IMR-90 (cell line): ENCODE measurements at regions not wholly inside any gene's neighbourhood (a gene's known extent, or its start where the extent isn't known, plus 50 kb on each side); places are given as distances from the start of the nearest gene placed in this dataset.

Source experiments
- ATAC-seq: fragments of 200-7000 bp; cut with Tn5 transposase; 2 replicates; pipeline ENCODE4 v1.9.1; 2020; ENCODE audit warnings: low read depth, mild to moderate bottlenecking, moderate library complexity
- BruUV-seq: library from RNA; stranded (reverse); fragments of 400-500 nt; replicated peaks from 2 replicates; lab custom pipeline; 2021; lab: Mats Ljungman, UMichigan
- CTCF ChIA-PET: fragments of 300-600 bp; formaldehyde crosslinking; extraction: SDS; loops from one replicate; lab custom pipeline; 2021; ENCODE audit warnings: antibody characterized with exemption; lab: Yijun Ruan, JAX
- POLR2A ChIA-PET: fragments of 300-600 bp; sonication (Branson Sonifier 250); formaldehyde crosslinking; loops from one replicate; lab custom pipeline; 2022; ENCODE audit warnings: antibody characterized with exemption; ENCODE audit not compliant: unreplicated experiment; lab: Charles Lee
- DNase-seq: peaks from one replicate; pipeline ENCODE4 v3.0.0; 2013
- H2AFZ ChIP-seq: replicated peaks from 2 replicates; pipeline ENCODE3; 2013; ENCODE audit warnings: low read length, mild to moderate bottlenecking; ENCODE audit not compliant: poor library complexity
- H2AK5ac ChIP-seq: 2 replicates; pipeline ENCODE4 v1.6.1; 2013; ENCODE audit warnings: low read depth, low read length, inconsistent platforms
- H2AK9ac ChIP-seq: replicated peaks from 2 replicates; pipeline ENCODE3; 2013; ENCODE audit warnings: mild to moderate bottlenecking, low read depth, low read length, moderate library complexity; ENCODE audit not compliant: poor library complexity
- H2BK120ac ChIP-seq: 2 replicates; pipeline ENCODE4 v1.6.1; 2013; ENCODE audit warnings: low read depth, low read length, inconsistent platforms
- H2BK15ac ChIP-seq: 3 replicates; pipeline ENCODE4 v1.6.1; 2013; ENCODE audit warnings: low read depth, low read length, inconsistent platforms
- H2BK20ac ChIP-seq: 2 replicates; pipeline ENCODE4 v1.6.1; 2013; ENCODE audit warnings: low read depth, mild to moderate bottlenecking, inconsistent platforms, low read length, moderate library complexity
- H2BK5ac ChIP-seq: 2 replicates; pipeline ENCODE4 v1.6.1; 2013; ENCODE audit warnings: mild to moderate bottlenecking, low read depth, low read length, inconsistent platforms; ENCODE audit not compliant: poor library complexity, severe bottlenecking
- H3K14ac ChIP-seq: replicated peaks from 2 replicates; pipeline ENCODE4 v1.6.1; 2013; ENCODE audit warnings: low read depth, low read length, inconsistent platforms
- H3K18ac ChIP-seq: 2 replicates; pipeline ENCODE4 v1.6.1; 2013; ENCODE audit warnings: low read depth, low read length, control low read depth
- H3K23ac ChIP-seq: 2 replicates; pipeline ENCODE4 v1.6.1; 2013; ENCODE audit warnings: low read depth, low read length, inconsistent platforms
- H3K27ac ChIP-seq: 2 replicates; pipeline ENCODE4 v1.5.1; 2013; ENCODE audit warnings: mild to moderate bottlenecking, control low read depth, low read length; ENCODE audit not compliant: insufficient read depth
- H3K27me3 ChIP-seq: 2 replicates; pipeline ENCODE4 v1.6.1; 2013; ENCODE audit warnings: low read length; ENCODE audit not compliant: control insufficient read depth, insufficient read depth
- H3K36me3 ChIP-seq: 2 replicates; pipeline ENCODE4 v1.6.1; 2013; ENCODE audit warnings: low read length, mixed read lengths; ENCODE audit not compliant: control insufficient read depth, insufficient read depth
- H3K4ac ChIP-seq: 2 replicates; pipeline ENCODE4 v1.6.1; 2013; ENCODE audit warnings: low read depth, low read length, inconsistent platforms
- H3K4me1 ChIP-seq: 2 replicates; pipeline ENCODE4 v1.6.1; 2013; ENCODE audit warnings: low read length, mixed read lengths; ENCODE audit not compliant: control insufficient read depth, insufficient read depth
- H3K4me2 ChIP-seq: 2 replicates; pipeline ENCODE4 v1.6.1; 2013; ENCODE audit warnings: low read depth, mild to moderate bottlenecking, control low read depth, low read length, moderate library complexity
- H3K4me3 ChIP-seq: 2 replicates; pipeline ENCODE4 v1.5.1; 2013; ENCODE audit warnings: low read depth, mild to moderate bottlenecking, control low read depth, low read length, moderate library complexity; ENCODE audit not compliant: insufficient read depth
- H3K56ac ChIP-seq: 2 replicates; pipeline ENCODE4 v1.6.1; 2013; ENCODE audit warnings: low read length, inconsistent platforms; ENCODE audit not compliant: insufficient read depth; ENCODE audit errors: extremely low read depth
- H3K79me1 ChIP-seq, 2 experiments: 2 replicates each; pipeline ENCODE4 v1.6.1; 2013; ENCODE audit warnings: low read length in 2 of 2, inconsistent platforms in 1 of 2, low read depth in 1 of 2
- H3K9ac ChIP-seq: 2 replicates; pipeline ENCODE4 v1.6.1; 2013; ENCODE audit warnings: low read depth, low read length, control low read depth
- H3K9me1 ChIP-seq: 2 replicates; pipeline ENCODE4 v1.6.1; 2013; ENCODE audit warnings: low read length, inconsistent platforms; ENCODE audit not compliant: insufficient read depth
- H3K9me3 ChIP-seq: 2 replicates; pipeline ENCODE4 v1.6.1; 2013; ENCODE audit warnings: low read length; ENCODE audit not compliant: control insufficient read depth, insufficient read depth
- H4K20me1 ChIP-seq: 2 replicates; pipeline ENCODE4 v1.6.1; 2013; ENCODE audit warnings: low read length, inconsistent platforms; ENCODE audit not compliant: insufficient read depth
- H4K5ac ChIP-seq: 2 replicates; pipeline ENCODE4 v1.6.1; 2013; ENCODE audit warnings: mild to moderate bottlenecking, low read depth, low read length, control low read depth
- H4K8ac ChIP-seq, 2 experiments: 2 replicates each; pipeline ENCODE4 v1.6.1; 2013; ENCODE audit warnings: low read depth in 2 of 2, low read length in 2 of 2, control low read depth in 1 of 2, inconsistent platforms in 1 of 2
- H4K91ac ChIP-seq: 2 replicates; pipeline ENCODE4 v1.6.1; 2013; ENCODE audit warnings: low read depth, low read length, inconsistent platforms; ENCODE audit not compliant: insufficient read depth
- BHLHE40 ChIP-seq: fragments of 150-350 bp; IDR thresholded peaks from 2 replicates; pipeline ENCODE4 v1.6.1; 2016; ENCODE audit warnings: mild to moderate bottlenecking, low read depth, low read length
- CEBPB ChIP-seq: IDR thresholded peaks from 2 replicates; pipeline ENCODE4 v1.6.1; 2012; ENCODE audit warnings: low read depth, low read length, improper control_type of control experiment
- CHD1 ChIP-seq: IDR thresholded peaks from 2 replicates; pipeline ENCODE4 v1.6.1; 2012; ENCODE audit warnings: low read depth, low read length, improper control_type of control experiment
- CTCF ChIP-seq: conservative IDR thresholded peaks from 2 replicates; pipeline ENCODE4 v1.5.1; 2012; ENCODE audit warnings: mild to moderate bottlenecking, low read depth, low read length, improper control_type of control experiment
- ELK1 ChIP-seq: fragments of 150-350 bp; IDR thresholded peaks from 2 replicates; pipeline ENCODE4 v1.6.1; 2016; ENCODE audit warnings: low read depth, mild to moderate bottlenecking, low read length, moderate library complexity, borderline replicate concordance
- FOS ChIP-seq: fragments of 150-350 bp; IDR thresholded peaks from 2 replicates; pipeline ENCODE4 v1.6.1; 2016; ENCODE audit warnings: low read depth, low read length
- MAFK ChIP-seq: IDR thresholded peaks from 2 replicates; pipeline ENCODE4 v1.6.1; 2012; ENCODE audit warnings: low read depth, low read length, improper control_type of control experiment
- MAZ ChIP-seq: IDR thresholded peaks from 2 replicates; pipeline ENCODE4 v1.6.1; 2012; ENCODE audit warnings: low read depth, mild to moderate bottlenecking, low read length, improper control_type of control experiment, moderate library complexity, borderline replicate concordance
- MXI1 ChIP-seq: IDR thresholded peaks from 2 replicates; pipeline ENCODE4 v1.6.1; 2012; ENCODE audit warnings: low read depth, mild to moderate bottlenecking, low read length, moderate library complexity, borderline replicate concordance
- NFE2L2 ChIP-seq: fragments of 150-350 bp; IDR thresholded peaks from 2 replicates; pipeline ENCODE4 v1.6.1; 2016; ENCODE audit warnings: low read depth, mild to moderate bottlenecking, low read length
- POLR2A ChIP-seq: IDR thresholded peaks from 2 replicates; pipeline ENCODE4 v1.6.1; 2012; ENCODE audit warnings: mild to moderate bottlenecking, low read depth, low read length
- RAD21 ChIP-seq: IDR thresholded peaks from 2 replicates; pipeline ENCODE4 v1.6.1; 2012; ENCODE audit warnings: low read length, improper control_type of control experiment
- RCOR1 ChIP-seq: IDR thresholded peaks from 2 replicates; pipeline ENCODE4 v1.6.1; 2012; ENCODE audit warnings: mild to moderate bottlenecking, low read length, improper control_type of control experiment; ENCODE audit not compliant: insufficient replicate concordance
- RFX5 ChIP-seq: IDR thresholded peaks from 2 replicates; pipeline ENCODE4 v1.8.0; 2012; ENCODE audit warnings: low read depth, mild to moderate bottlenecking, low read length, moderate library complexity
- SMC3 ChIP-seq: fragments of 150-350 bp; IDR thresholded peaks from 2 replicates; pipeline ENCODE4 v1.6.1; 2016; ENCODE audit warnings: low read depth, mild to moderate bottlenecking, antibody characterized with exemption, low read length, moderate library complexity
- dilution Hi-C: fragments of 300-500 bp; cut with HindIII; formaldehyde crosslinking; loops from one replicate; pipeline ENCODE4 v1.14.3; 2018; ENCODE audit warnings: low sequenced_read_pairs; ENCODE audit not compliant: unreplicated experiment
- in situ Hi-C: fragments of 300-500 bp; cut with MboI; formaldehyde crosslinking; loops from 3 replicates; pipeline ENCODE4 v1.14.3; 2019; ENCODE audit warnings: low sequenced_read_pairs, inconsistent platforms, mixed read lengths
- intact Hi-C: fragments of 100-400 bp; cut with micrococcal nuclease; formaldehyde crosslinking; loops from 2 replicates; pipeline ENCODE4 v1.10.0; 2022
- TF ChIP-seq, protein P1 (sequence below): fragments of 150-350 bp; IDR thresholded peaks from 2 replicates; pipeline ENCODE4 v1.6.1; 2017; ENCODE audit warnings: mild to moderate bottlenecking, antibody characterized with exemption, low read length, low read depth

- Histone ChIP-seq H2AK5ac (no peak overlapping the region), H2AK9ac (no peak overlapping the region), H2BK20ac (no peak overlapping the region)
Measured at GRCh38 chr2:107697385-107697784, 129.3 kb upstream of the RGPD4 start.

More at GRCh38 chr2:107697385-107697784, 129.3 kb upstream of the RGPD4 start:
- H3K4me1 ChIP-seq, result no peaks in the 10 kb centered on the region
- H2AFZ ChIP-seq, result no peak overlapping the region
- ChIA-PET CTCF (no interaction called here), POLR2A (no interaction called here)
- H3K56ac ChIP-seq, result no peak overlapping the region
- H4K91ac ChIP-seq, result no peak overlapping the region
- no peaks in the 10 kb centered on the region for H4K20me1 ChIP-seq
- ATAC-seq (no peak), DNase-seq (no peak)
- no peak overlapping the region for H3K18ac ChIP-seq
- BruUV-seq, result no TSS peak
- in situ Hi-C loops (no loop called here), intact Hi-C loops (no loop called here), dilution Hi-C loops (no loop called here)
- H2BK15ac ChIP-seq, result no peak overlapping the region
- TF ChIP-seq SMC3 (no peak), CTCF (no peak), FOS (no peak), MAFK (no peak), MXI1 (no peak), RAD21 (no peak), CHD1 (no peak), CEBPB (no peak), RCOR1 (no peak), BHLHE40 (no peak), ELK1 (no peak), NFE2L2 (no peak), RFX5 (no peak), MAZ (no peak), POLR2A (no peak)
- TF ChIP-seq, protein P1, sequence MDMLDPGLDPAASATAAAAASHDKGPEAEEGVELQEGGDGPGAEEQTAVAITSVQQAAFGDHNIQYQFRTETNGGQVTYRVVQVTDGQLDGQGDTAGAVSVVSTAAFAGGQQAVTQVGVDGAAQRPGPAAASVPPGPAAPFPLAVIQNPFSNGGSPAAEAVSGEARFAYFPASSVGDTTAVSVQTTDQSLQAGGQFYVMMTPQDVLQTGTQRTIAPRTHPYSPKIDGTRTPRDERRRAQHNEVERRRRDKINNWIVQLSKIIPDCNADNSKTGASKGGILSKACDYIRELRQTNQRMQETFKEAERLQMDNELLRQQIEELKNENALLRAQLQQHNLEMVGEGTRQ, result no peak
- H3K9ac ChIP-seq, result no peak overlapping the region
- no peak overlapping the region for H3K27ac ChIP-seq
- H3K4me3 ChIP-seq, result no peak overlapping the region
- no peaks in the 10 kb centered on the region for H3K9me1 ChIP-seq
- no peaks in the 10 kb centered on the region for H3K9me3 ChIP-seq
- no peaks in the 10 kb centered on the region for H3K79me1 ChIP-seq
- H3K4me2 ChIP-seq, result no peak overlapping the region
- H3K27me3 ChIP-seq, result no peaks in the 10 kb centered on the region
- H3K36me3 ChIP-seq, result no peaks in the 10 kb centered on the region
- H4K5ac ChIP-seq, result no peak overlapping the region
- H4K8ac ChIP-seq, result no peak overlapping the region
- no peak overlapping the region for H2BK120ac ChIP-seq
- H2BK5ac ChIP-seq, result no peak overlapping the region
- no peak overlapping the region for H3K4ac ChIP-seq
- H3K23ac ChIP-seq, result no peak overlapping the region
- H3K14ac ChIP-seq, result no peak overlapping the region
